HepG2 (cell line): ENCODE measurements at regions not wholly inside any gene's neighbourhood (a gene's known extent, or its start where the extent isn't known, plus 50 kb on each side); places are given as distances from the start of the nearest gene placed in this dataset.
"Not testable (repeated sequence)": the region's sequence is repeated elsewhere in the genome, so short reads cannot be mapped to it uniquely, and the experiment has no call there.

Source experiments
- ATAC-seq: fragments of 200-7000 bp; cut with Tn5 transposase; 3 replicates; pipeline ENCODE4 v1.9.1; 2020; ENCODE audit warnings: mild to moderate bottlenecking, moderate library complexity
- BruUV-seq: library from RNA; stranded (reverse); fragments of 400-500 nt; replicated peaks from 2 replicates; lab custom pipeline; 2021; lab: Mats Ljungman, UMichigan
- CTCF ChIA-PET: fragments of 300-600 bp; formaldehyde crosslinking; extraction: SDS; loops from one replicate; lab custom pipeline; 2021; ENCODE audit warnings: low total read pairs, inconsistent platforms, low intra/inter-chr PET ratio; lab: Yijun Ruan, JAX
- POLR2A ChIA-PET: fragments of 350-600 bp; sonication (Branson Sonifier 250); formaldehyde crosslinking; loops from one replicate; lab custom pipeline; 2020; ENCODE audit warnings: antibody characterized with exemption, inconsistent platforms; lab: Yijun Ruan, JAX
- DNase-seq: peaks from one replicate; pipeline ENCODE4 v3.0.0-alpha.2; 2015; ENCODE audit warnings: low spot score
- FAIRE-seq: peaks from 3 replicates; lab custom pipeline; 2011; peaks lifted over from hg19 to GRCh38; lab: Jason Lieb, UNC
- H2AFZ ChIP-seq: one replicate; pipeline ENCODE4 v1.6.1; 2011; ENCODE audit warnings: low read length, inconsistent platforms
- H3K27ac ChIP-seq: fragments of 300-600 bp; 3 replicates; pipeline ENCODE4 v1.8.0; 2011; ENCODE audit warnings: mixed run types, mild to moderate bottlenecking, mixed read lengths, low read length, inconsistent platforms; ENCODE audit not compliant: insufficient read depth; ENCODE audit errors: extremely low read length
- H3K27me3 ChIP-seq, 2 experiments: fragments of 200-600 bp in 1 of 2; 2 replicates in 1 of 2; 3 replicates in 1 of 2; pipeline versions ENCODE4 v1.6.0 to v1.8.0; 2011; ENCODE audit warnings: low read length in 2 of 2, mild to moderate bottlenecking in 2 of 2, moderate library complexity in 2 of 2, inconsistent platforms in 1 of 2; ENCODE audit not compliant: insufficient read depth in 2 of 2, control insufficient read depth in 1 of 2
- H3K36me3 ChIP-seq, 2 experiments: fragments of 200-600 bp in 1 of 2; replicated peaks in 1 of 2; 2 replicates in 1 of 2; 3 replicates in 1 of 2; pipeline versions ENCODE4 v1.5.1 to v1.8.0; 2011; ENCODE audit warnings: low read length in 2 of 2, inconsistent platforms in 1 of 2; ENCODE audit not compliant: insufficient read depth in 2 of 2, control insufficient read depth in 1 of 2
- H3K4me1 ChIP-seq: 2 replicates; pipeline ENCODE4 v1.5.1; 2012; ENCODE audit warnings: low read length, inconsistent platforms; ENCODE audit not compliant: insufficient read depth
- H3K4me2 ChIP-seq: 2 replicates; pipeline ENCODE4 v1.6.0; 2011; ENCODE audit warnings: low read depth, low read length, inconsistent platforms
- H3K4me3 ChIP-seq, 3 experiments: fragments of 200-600 bp in 1 of 3; sonication (generic), shearing (Covaris generic) in 1 of 3; replicated peaks in 1 of 3; 2 replicates each; pipeline ENCODE4 v1.5.1; 2011 to 2016; ENCODE audit warnings: low read length in 3 of 3, inconsistent platforms in 2 of 3, low read depth in 2 of 3, mild to moderate bottlenecking in 2 of 3, control low read depth in 1 of 3, mixed read lengths in 1 of 3; ENCODE audit not compliant: insufficient read depth in 1 of 3
- H3K79me2 ChIP-seq: one replicate; pipeline ENCODE4 v1.6.1; 2011; ENCODE audit warnings: low read length, inconsistent platforms; ENCODE audit not compliant: insufficient read depth
- H3K9ac ChIP-seq: 2 replicates; pipeline ENCODE4 v1.6.0; 2011; ENCODE audit warnings: mild to moderate bottlenecking, low read depth, low read length, inconsistent platforms; ENCODE audit not compliant: insufficient read depth
- H3K9me3 ChIP-seq: 2 replicates; pipeline ENCODE4 v1.5.1; 2012; ENCODE audit warnings: mild to moderate bottlenecking, low read length
- H4K20me1 ChIP-seq: 2 replicates; pipeline ENCODE4 v1.6.0; 2011; ENCODE audit warnings: inconsistent platforms, mild to moderate bottlenecking, low read length, moderate library complexity; ENCODE audit not compliant: insufficient read depth
- WGBS: methylation state at CpG from one replicate; pipeline ENCODE4 v1.1.6; 2017; ENCODE audit warnings: low lambda C conversion rate; 5-methylcytosine and 5-hydroxymethylcytosine counted together
- in situ Hi-C: cut with HindIII; loops from 2 replicates; pipeline ENCODE4 v1.10.0; 2017; ENCODE audit warnings: low pct_unique_long_range_greater_than_20kb; ENCODE audit not compliant: extremely low pct_ligation_motif_present
- intact Hi-C: fragments of 100-400 bp; cut with micrococcal nuclease; formaldehyde crosslinking; loops from one replicate; pipeline ENCODE4 v1.10.0; 2022; ENCODE audit not compliant: unreplicated experiment

DNA sequence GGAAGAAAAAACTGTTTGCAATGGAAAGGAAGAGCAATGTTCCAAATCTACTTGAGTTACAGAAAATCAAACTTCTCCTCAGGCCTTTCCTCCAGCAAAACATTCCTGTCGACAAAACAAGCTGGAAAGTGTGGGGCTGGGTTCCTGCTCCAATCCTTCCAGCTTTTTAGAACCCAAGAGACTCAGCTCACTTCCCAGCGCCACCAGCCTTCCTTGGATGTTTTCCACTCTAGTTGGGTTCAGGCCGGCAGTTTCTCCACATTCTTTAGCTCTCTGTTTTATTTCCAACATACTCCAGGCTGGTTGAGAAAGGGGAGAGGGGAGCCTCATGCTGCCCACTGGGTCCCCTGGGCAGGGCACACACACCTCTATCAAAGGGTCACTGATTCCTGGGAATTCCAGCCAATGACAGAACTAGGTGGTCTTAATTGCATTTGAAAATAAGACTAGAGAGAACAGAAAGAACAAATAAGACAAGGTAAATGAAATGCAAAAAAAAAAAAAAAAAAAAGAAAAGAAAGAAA lies 287.5 kb upstream of the FRG1 start:
- POLR2A ChIA-PET, in situ Hi-C loops, H2AFZ ChIP-seq, H3K9me3 ChIP-seq, H3K9ac ChIP-seq, ATAC-seq, H3K4me3 ChIP-seq, intact Hi-C loops, DNase-seq, H3K4me2 ChIP-seq, H3K27me3 ChIP-seq, H3K79me2 ChIP-seq, BruUV-seq, H4K20me1 ChIP-seq, H3K27ac ChIP-seq, CTCF ChIA-PET, H3K4me1 ChIP-seq, H3K36me3 ChIP-seq, FAIRE-seq: not testable (repeated sequence)
- WGBS, result no CpG with 5 or more reads among the region's 3 CpGs

DNA sequence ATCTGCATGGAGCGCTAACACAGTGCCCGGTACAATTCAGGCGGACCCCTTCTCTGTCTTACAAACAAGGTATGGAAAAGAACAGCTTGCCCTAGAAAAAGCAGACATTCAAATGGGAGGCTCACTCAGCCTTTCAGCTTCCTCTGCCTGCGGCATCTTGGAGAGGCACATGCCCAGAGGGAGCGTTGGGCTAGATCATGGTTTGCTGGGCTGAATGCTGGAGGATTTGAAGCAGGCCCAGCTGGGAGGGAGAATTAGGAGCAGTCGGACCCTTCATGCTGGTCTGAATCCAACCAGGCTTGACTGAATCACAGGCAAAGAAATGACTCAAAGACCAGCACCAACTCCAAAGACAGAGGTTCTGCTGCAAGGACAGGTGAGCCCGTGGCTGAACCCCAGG lies 286.7 kb upstream of the FRG1 start:
- H3K36me3 ChIP-seq, H3K79me2 ChIP-seq, in situ Hi-C loops, H3K27me3 ChIP-seq, H2AFZ ChIP-seq, FAIRE-seq, POLR2A ChIA-PET, DNase-seq, H3K4me3 ChIP-seq, H3K9ac ChIP-seq, BruUV-seq, CTCF ChIA-PET, ATAC-seq, H3K9me3 ChIP-seq, H3K27ac ChIP-seq, H3K4me1 ChIP-seq, H3K4me2 ChIP-seq, H4K20me1 ChIP-seq, intact Hi-C loops: not testable (repeated sequence)
- 54% methylated on average over 4 of the region's 7 CpGs for WGBS

DNA sequence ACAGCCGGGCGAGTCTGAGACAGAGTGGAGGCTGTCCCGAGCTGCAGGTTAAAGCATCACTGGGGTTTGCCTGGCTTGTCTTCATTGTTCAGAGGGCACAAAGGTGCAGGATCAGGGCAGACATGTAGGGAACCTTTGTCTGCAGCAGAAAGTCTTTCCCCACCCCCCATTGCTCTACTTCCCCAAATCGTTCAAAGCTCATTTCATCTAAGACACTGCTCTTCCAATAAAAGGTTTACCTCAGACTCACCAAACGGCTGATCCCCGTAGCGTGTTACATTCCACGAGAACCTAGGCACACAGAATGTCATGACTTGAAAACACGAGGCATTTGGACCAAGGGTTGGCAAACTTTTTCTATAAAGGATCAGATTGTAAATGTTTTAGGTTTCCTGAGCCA lies 286.3 kb upstream of the FRG1 start:
- DNase-seq, H4K20me1 ChIP-seq, BruUV-seq, H3K4me3 ChIP-seq, H3K4me1 ChIP-seq, H3K27me3 ChIP-seq, H3K27ac ChIP-seq, POLR2A ChIA-PET, in situ Hi-C loops, intact Hi-C loops, FAIRE-seq, H3K4me2 ChIP-seq, H2AFZ ChIP-seq, H3K9me3 ChIP-seq, H3K9ac ChIP-seq, CTCF ChIA-PET, ATAC-seq, H3K79me2 ChIP-seq, H3K36me3 ChIP-seq: not testable (repeated sequence)
- WGBS, result 1% methylated on average over 6 of the region's 9 CpGs
